GM12878 (cell line): ENCODE measurements at regions not wholly inside any gene's neighbourhood (a gene's known extent, or its start where the extent isn't known, plus 50 kb on each side); places are given as distances from the start of the nearest gene placed in this dataset.

Experiments
- ATAC-seq: fragments of 200-7000 bp; cut with Tn5 transposase; 3 replicates; pipeline ENCODE4 v1.9.1; 2020; ENCODE audit warnings: mild to moderate bottlenecking, moderate library complexity
- BruUV-seq: library from RNA; stranded (reverse); fragments of 400-500 nt; replicated peaks from 2 replicates; lab custom pipeline; 2021; lab: Mats Ljungman, UMichigan
- CTCF ChIA-PET: fragments of 300-600 bp; sonication (Branson Sonifier 250); formaldehyde crosslinking; extraction: SDS; loops from one replicate; lab custom pipeline; 2021; ENCODE audit warnings: inconsistent platforms; lab: Yijun Ruan, JAX
- POLR2A ChIA-PET: fragments of 350-600 bp; formaldehyde crosslinking; extraction: SDS; loops from one replicate; lab custom pipeline; 2021; ENCODE audit warnings: inconsistent platforms; lab: Charles Lee
- RAD21 ChIA-PET: fragments of 300-600 bp; sonication (Branson Sonifier 250); formaldehyde crosslinking; loops from one replicate; lab custom pipeline; 2023; ENCODE audit warnings: antibody characterized with exemption; ENCODE audit not compliant: unreplicated experiment; lab: Charles Lee
- SMC1A ChIA-PET: fragments of 300-600 bp; sonication (Branson Sonifier 250); formaldehyde crosslinking; loops from one replicate; lab custom pipeline; 2023; ENCODE audit not compliant: unreplicated experiment, uncharacterized antibody; lab: Charles Lee
- DNase-seq: peaks from one replicate; pipeline ENCODE4 v3.0.0-alpha.2; 2011; ENCODE audit warnings: low read depth, low spot score
- FAIRE-seq: peaks from 3 replicates; lab custom pipeline; 2011; peaks lifted over from hg19 to GRCh38; lab: Jason Lieb, UNC
- H2AFZ ChIP-seq: 2 replicates; pipeline ENCODE4 v1.6.0; 2011; ENCODE audit warnings: low read depth, low read length, control low read depth; ENCODE audit not compliant: control insufficient read depth
- H3K27ac ChIP-seq: 2 replicates; pipeline ENCODE4 v1.5.1; 2011; ENCODE audit warnings: control low read depth; ENCODE audit not compliant: control insufficient read depth, insufficient read depth
- H3K27me3 ChIP-seq, 2 experiments: replicated peaks in 1 of 2; 2 replicates each; pipeline versions ENCODE4 v1.6.0 to v1.6.1; 2011; ENCODE audit warnings: low read length in 1 of 2; ENCODE audit not compliant: control insufficient read depth in 2 of 2, insufficient read depth in 2 of 2
- H3K36me3 ChIP-seq, 2 experiments: 2 replicates each; pipeline ENCODE4 v1.5.1; 2011; ENCODE audit warnings: low read length in 1 of 2; ENCODE audit not compliant: control insufficient read depth in 2 of 2, insufficient read depth in 2 of 2
- H3K4me1 ChIP-seq: 2 replicates; pipeline ENCODE4 v1.6.1; 2011; ENCODE audit warnings: mild to moderate bottlenecking, low read length, moderate library complexity, mixed read lengths; ENCODE audit not compliant: control insufficient read depth, insufficient read depth
- H3K4me2 ChIP-seq: 2 replicates; pipeline ENCODE4 v1.6.0; 2011; ENCODE audit warnings: control low read depth; ENCODE audit not compliant: control insufficient read depth, insufficient read depth
- H3K4me3 ChIP-seq: fragments of 200-600 bp; sonication (generic); 2 replicates; pipeline ENCODE4 v1.5.1; 2016
- H3K79me2 ChIP-seq: 2 replicates; pipeline ENCODE4 v1.6.0; 2011; ENCODE audit warnings: low read length; ENCODE audit not compliant: control insufficient read depth, insufficient read depth
- H3K9ac ChIP-seq: 2 replicates; pipeline ENCODE4 v1.8.0; 2011; ENCODE audit warnings: low read length, control low read depth, mixed read lengths; ENCODE audit not compliant: control insufficient read depth, insufficient read depth
- H3K9me3 ChIP-seq: replicated peaks from 3 replicates; pipeline ENCODE4 v1.5.1; 2011; ENCODE audit warnings: mild to moderate bottlenecking, low read length; ENCODE audit not compliant: control insufficient read depth, insufficient read depth
- H4K20me1 ChIP-seq: 2 replicates; pipeline ENCODE4 v1.6.0; 2011; ENCODE audit not compliant: control insufficient read depth, insufficient read depth
- EZH2 ChIP-seq: IDR thresholded peaks from 2 replicates; pipeline ENCODE4 v1.6.1; 2012; ENCODE audit warnings: low read depth, mild to moderate bottlenecking, control low read depth, inconsistent platforms, low read length, borderline replicate concordance; ENCODE audit not compliant: control insufficient read depth
- MXI1 ChIP-seq: fragments of 150-350 bp; IDR thresholded peaks from 2 replicates; pipeline ENCODE4 v1.6.1; 2011; ENCODE audit warnings: low read depth, mild to moderate bottlenecking, inconsistent platforms, low read length, improper control_type of control experiment
- NFIC ChIP-seq: IDR thresholded peaks from 2 replicates; pipeline ENCODE4 v1.6.1; 2012; ENCODE audit warnings: low read depth, mild to moderate bottlenecking, inconsistent platforms, low read length, moderate library complexity
- NFYA ChIP-seq: IDR thresholded peaks from 2 replicates; pipeline ENCODE4 v1.6.1; 2011; ENCODE audit warnings: low read depth, mild to moderate bottlenecking, low read length, improper control_type of control experiment, borderline replicate concordance
- NR2C1 ChIP-seq: fragments of 450-650 bp; IDR thresholded peaks from 2 replicates; pipeline ENCODE4 v1.6.1; 2017; ENCODE audit warnings: antibody characterized with exemption, mild to moderate bottlenecking, moderate library complexity
- RAD51 ChIP-seq: fragments of 450-650 bp; IDR thresholded peaks from 2 replicates; pipeline ENCODE4 v1.6.1; 2016; ENCODE audit warnings: moderate library complexity, mild to moderate bottlenecking, inconsistent platforms
- RB1 ChIP-seq: fragments of 450-650 bp; formaldehyde crosslinking; IDR thresholded peaks from 2 replicates; pipeline ENCODE4 v1.6.1; 2017; ENCODE audit warnings: mild to moderate bottlenecking, borderline replicate concordance
- RUNX3 ChIP-seq: IDR thresholded peaks from 2 replicates; pipeline ENCODE4 v1.6.1; 2012; ENCODE audit warnings: low read length, inconsistent platforms
- YBX1 ChIP-seq: fragments of 450-650 bp; IDR thresholded peaks from 2 replicates; pipeline ENCODE4 v1.6.1; 2016; ENCODE audit warnings: antibody characterized with exemption
- WGBS: methylation state at CpG from one replicate; pipeline ENCODE4 v1.1.6; 2016; ENCODE audit warnings: low lambda C conversion rate; ENCODE audit not compliant: insufficient replicate concordance, insufficient coverage; ENCODE audit errors: missing lambda C conversion rate; 5-methylcytosine and 5-hydroxymethylcytosine counted together
- in situ Hi-C: fragments of 300-500 bp; cut with MboI; formaldehyde crosslinking; loops from 9 replicates; pipeline ENCODE4 v1.14.3; 2018; ENCODE audit warnings: mixed read lengths
- intact Hi-C: fragments of 100-400 bp; cut with micrococcal nuclease; formaldehyde crosslinking; loops from one replicate; pipeline ENCODE4 v1.14.2; 2022; ENCODE audit not compliant: unreplicated experiment
- TF ChIP-seq, protein P1 (sequence below): fragments of 450-650 bp; IDR thresholded peaks from 2 replicates; pipeline ENCODE4 v1.6.1; 2016; ENCODE audit warnings: mild to moderate bottlenecking
- TF ChIP-seq, protein P2 (sequence below): IDR thresholded peaks from 2 replicates; pipeline ENCODE4 v1.6.1; 2011; ENCODE audit warnings: mild to moderate bottlenecking, low read depth, low read length, moderate library complexity; ENCODE audit not compliant: insufficient replicate concordance

DNA sequence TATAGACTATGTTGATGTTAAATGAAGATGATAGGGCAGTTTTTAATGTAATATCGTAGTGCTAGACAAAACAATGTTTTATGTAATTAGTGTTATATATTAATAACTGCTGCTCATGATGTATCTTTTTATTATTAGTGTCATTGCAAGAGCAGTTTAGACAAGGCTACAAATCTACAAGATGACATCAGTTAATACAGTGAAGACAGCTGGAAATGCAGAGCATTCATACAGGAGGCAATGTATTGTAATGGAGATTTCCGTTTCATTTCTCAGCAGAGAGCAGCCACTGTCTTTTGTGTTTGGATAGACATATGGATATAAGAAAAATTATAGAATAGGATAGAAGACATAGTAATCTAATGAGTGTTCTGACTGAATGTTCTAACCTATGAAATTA is 178.0 kb downstream of the FOXG1 start (continued):
- TF ChIP-seq YBX1, result no peak
- TF ChIP-seq, all 136 proteins: peak for 0

DNA sequence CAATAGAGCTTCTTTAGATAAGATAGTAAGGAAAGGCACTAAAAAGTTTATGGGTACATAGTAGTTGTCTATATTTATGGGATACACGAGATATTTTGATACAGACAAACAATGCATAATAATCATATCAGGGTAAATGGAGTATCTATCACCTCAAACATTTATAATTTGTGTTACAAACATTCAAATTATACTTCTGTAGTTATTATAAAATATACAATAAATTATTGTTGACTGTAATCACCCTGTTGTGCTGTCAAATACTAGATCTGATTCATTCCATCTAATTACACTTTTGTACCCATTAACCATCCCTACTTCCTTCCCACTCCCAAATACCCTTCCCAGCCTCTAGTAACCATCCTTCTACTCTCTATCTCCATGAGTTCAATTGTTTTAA is 179.7 kb downstream of the FOXG1 start:
- no peak overlapping the region for H3K27ac ChIP-seq
- no peaks in the 10 kb centered on the region for H3K79me2 ChIP-seq
- FAIRE-seq (no peak), DNase-seq (no peak), ATAC-seq (no peak)
- ChIA-PET SMC1A (no interaction called here), CTCF (no interaction called here), RAD21 (no interaction called here), POLR2A (no interaction called here)
- no peaks in the 10 kb centered on the region for H3K4me1 ChIP-seq
- H4K20me1 ChIP-seq, result no peaks in the 10 kb centered on the region
- H3K4me2 ChIP-seq, result no peak overlapping the region
- no peaks in the 10 kb centered on the region for H3K9me3 ChIP-seq
- in situ Hi-C loops (no loop called here), intact Hi-C loops (no loop called here)
- BruUV-seq, result no TSS peak
- no peaks in the 10 kb centered on the region for H3K27me3 ChIP-seq
- no peaks in the 10 kb centered on the region for H3K36me3 ChIP-seq
- WGBS, result 0% methylated on average over 1 of the region's 1 CpG
- TF ChIP-seq RUNX3 (no peak), EZH2 (no peak), NR2C1 (no peak), RB1 (no peak), NFYA (no peak), MXI1 (no peak), RAD51 (no peak), NFIC (no peak)
- TF ChIP-seq, protein P1, sequence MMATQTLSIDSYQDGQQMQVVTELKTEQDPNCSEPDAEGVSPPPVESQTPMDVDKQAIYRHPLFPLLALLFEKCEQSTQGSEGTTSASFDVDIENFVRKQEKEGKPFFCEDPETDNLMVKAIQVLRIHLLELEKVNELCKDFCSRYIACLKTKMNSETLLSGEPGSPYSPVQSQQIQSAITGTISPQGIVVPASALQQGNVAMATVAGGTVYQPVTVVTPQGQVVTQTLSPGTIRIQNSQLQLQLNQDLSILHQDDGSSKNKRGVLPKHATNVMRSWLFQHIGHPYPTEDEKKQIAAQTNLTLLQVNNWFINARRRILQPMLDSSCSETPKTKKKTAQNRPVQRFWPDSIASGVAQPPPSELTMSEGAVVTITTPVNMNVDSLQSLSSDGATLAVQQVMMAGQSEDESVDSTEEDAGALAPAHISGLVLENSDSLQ, result no peak
- TF ChIP-seq, protein P2, sequence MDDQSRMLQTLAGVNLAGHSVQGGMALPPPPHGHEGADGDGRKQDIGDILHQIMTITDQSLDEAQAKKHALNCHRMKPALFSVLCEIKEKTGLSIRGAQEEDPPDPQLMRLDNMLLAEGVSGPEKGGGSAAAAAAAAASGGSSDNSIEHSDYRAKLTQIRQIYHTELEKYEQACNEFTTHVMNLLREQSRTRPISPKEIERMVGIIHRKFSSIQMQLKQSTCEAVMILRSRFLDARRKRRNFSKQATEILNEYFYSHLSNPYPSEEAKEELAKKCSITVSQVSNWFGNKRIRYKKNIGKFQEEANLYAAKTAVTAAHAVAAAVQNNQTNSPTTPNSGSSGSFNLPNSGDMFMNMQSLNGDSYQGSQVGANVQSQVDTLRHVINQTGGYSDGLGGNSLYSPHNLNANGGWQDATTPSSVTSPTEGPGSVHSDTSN, result no peak
- no peak overlapping the region for H2AFZ ChIP-seq
- no peak overlapping the region for H3K9ac ChIP-seq
- H3K4me3 ChIP-seq, result no peak overlapping the region
